ENCODE measurements at regions not wholly inside any gene's neighbourhood (a gene's known extent, or its start where the extent isn't known, plus 50 kb on each side); places are given as distances from the start of the nearest gene placed in this dataset.

DNA sequence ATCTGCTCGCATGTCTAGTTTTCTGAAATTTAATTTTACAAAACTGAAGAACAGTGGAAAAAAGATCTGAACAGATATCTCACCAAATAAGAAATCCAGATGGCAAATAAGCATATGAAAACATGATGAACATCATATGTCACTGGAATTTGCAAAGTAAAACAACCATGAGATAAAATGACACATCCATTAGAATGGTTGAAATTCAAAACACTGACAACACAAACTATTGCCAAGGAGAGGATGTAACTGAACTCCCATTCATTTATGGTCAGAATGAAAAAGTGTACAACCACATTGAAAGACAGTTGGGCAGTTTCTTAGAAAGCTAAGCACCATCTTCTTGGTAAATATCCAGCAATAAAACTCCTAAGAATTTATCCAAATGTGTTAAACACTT lies 312.7 kb upstream of the NCAM2 start:
- DNase-seq, result no peak

DNA sequence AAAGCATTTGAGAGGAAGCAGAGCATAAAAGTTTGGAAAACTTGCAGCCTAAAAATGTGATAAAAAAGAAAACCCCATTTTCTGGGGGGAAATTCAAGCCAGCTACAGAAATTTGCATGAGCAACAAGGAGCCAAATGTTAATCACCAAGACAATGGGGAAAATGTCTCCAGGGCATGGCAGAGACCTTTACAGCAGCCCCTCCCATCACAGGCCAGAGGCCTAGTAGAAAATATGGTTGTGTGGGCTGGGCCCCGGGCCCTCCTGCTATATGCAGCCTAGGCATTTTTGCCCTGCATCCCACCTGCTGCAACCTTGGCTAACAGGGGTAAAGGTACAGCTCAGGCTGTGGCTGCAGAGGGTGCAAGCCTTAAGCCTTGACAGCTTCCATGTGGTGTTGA lies 299.6 kb upstream of the NCAM2 start:
- DNase-seq, result no peak

GRCh38 chr21:20701235-20701634 lies 297.0 kb upstream of the NCAM2 start:
- DNase-seq, result no peak

- DNase-seq, result no peak
Measured at GRCh38 chr21:20703112-20703767, 295.0 kb upstream of the NCAM2 start.

- no peak for DNase-seq
Measured at GRCh38 chr21:20720623-20721022, 277.6 kb upstream of the NCAM2 start.

- no peak for DNase-seq
Measured at GRCh38 chr21:20721151-20721550, 277.1 kb upstream of the NCAM2 start.

GRCh38 chr21:20728691-20729090 lies 269.5 kb upstream of the NCAM2 start:
- DNase-seq, result no peak

DNA sequence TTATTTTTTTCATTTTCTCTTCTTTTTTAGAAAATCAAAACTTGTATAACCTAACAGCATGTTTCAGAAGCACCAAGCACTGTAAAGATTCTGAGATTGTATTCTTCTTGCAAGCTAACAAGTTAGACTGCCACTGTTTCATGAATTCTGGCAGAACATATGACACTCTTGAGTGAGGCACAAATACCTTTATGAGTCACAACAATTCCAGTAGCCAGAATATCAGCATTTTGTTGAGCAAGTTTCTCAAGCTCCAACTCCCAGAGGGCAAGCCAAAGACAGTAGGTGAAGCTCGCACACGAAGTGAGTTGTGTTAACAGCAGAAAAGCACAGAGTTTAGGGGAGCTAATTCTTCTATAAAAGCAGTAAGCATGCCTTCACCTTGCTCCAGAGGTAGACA lies 268.8 kb upstream of the NCAM2 start:
- no peak for DNase-seq

GRCh38 chr21:20730441-20730840 lies 267.8 kb upstream of the NCAM2 start:
- DNase-seq, result no peak

DNA sequence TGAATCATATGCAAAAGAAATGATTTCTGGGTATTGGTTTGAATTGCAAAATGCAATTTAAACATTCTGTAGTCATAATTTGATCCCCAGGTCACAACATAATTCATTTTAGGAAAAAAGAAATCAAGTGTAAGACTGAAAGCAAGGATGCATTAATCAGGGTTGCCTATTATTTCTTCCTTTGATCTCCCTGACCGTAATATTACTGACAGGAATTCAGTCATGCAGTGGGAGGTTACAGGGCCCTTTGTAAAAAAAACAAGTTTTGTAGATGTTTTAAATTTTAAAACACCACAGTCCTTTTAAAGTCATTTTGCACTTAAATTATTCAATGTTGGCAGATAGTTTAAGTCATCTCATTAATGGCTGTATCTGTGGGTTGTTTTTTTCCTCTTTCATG lies 263.0 kb upstream of the NCAM2 start:
- DNase-seq, result no peak

GRCh38 chr21:20737227-20737913 lies 260.8 kb upstream of the NCAM2 start:
- no peak for DNase-seq

GRCh38 chr21:20739421-20739820 lies 258.8 kb upstream of the NCAM2 start:
- no peak for DNase-seq

- no peak for DNase-seq
Measured at GRCh38 chr21:20741445-20741844, 256.8 kb upstream of the NCAM2 start.

DNA sequence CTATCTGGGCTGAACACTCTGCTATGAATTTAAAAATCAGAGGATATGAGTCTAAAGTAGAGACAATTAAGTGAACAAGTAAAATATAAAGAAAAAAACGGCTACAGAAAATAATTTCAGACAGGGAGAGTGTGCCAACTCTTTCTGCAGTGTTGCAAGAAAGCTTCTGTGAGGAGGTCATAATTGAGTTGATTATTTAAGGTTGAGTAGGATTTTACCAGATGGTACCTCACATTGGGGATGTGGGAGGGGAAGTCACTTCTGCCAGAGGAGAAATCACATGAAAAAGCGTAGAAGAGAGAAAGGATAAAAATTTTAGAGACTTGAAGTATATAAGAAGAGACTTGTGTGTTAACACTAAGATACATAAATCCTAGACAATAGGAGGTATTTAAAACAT lies 238.0 kb upstream of the NCAM2 start:
- no peak for DNase-seq

- DNase-seq, result no peak
Measured at GRCh38 chr21:20774737-20775136, 223.5 kb upstream of the NCAM2 start.

- DNase-seq, result no peak
Measured at GRCh38 chr21:20779321-20779720, 218.9 kb upstream of the NCAM2 start.

DNA sequence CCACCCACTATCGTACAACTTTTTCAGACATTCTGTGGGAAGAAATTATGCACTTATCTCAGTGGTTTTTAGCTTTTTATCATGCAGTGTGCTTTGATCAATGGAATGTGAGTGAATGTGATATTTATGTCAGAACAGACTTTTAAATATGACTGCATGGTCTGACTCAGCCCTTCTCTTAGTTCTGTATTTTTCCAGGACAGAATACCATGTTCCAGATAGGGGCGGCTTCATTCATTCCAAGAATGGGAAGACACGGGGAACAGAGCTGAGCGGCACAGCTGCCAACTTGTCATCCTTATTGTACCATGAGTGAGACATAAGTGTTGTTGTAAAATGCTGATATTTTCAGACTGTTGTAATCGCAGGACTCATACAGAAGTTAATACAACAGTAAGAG lies 214.6 kb upstream of the NCAM2 start:
- DNase-seq, result no peak

- no peak for DNase-seq
Measured at GRCh38 chr21:20789729-20790500, 208.3 kb upstream of the NCAM2 start.

GRCh38 chr21:20800106-20800505 lies 198.1 kb upstream of the NCAM2 start:
- no peak for DNase-seq

GRCh38 chr21:20802201-20802600 lies 196.0 kb upstream of the NCAM2 start:
- no peak for DNase-seq

DNA sequence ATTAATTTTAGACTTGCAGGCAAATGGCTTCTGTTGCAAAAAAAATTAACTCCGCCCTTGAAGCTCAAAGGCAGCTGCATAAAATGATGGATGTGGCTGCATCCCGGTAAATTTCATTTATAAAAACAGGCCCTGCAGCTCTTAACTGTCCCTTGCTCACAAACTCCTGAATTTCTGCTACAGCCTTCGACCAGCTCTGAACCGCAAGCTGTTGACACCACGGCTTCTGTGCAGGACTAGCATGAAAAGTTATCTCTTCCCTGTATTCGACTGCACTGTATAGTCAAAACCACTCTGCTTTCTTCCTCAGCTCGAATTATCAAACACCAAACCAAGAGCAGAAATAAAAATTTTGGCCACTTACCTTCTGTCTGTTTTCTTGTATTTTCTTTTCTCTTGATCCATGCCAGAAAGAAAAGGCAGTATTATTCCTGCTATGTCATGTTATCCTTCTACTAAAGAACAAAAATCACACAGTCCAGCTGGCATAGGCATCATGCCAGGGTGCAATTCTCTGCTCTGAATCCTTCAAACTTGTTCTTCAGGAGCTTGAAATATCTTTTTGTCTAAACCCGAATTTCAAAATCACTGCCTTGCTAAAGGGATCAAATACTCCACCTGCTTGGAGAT lies 195.5 kb upstream of the NCAM2 start:
- peak; percentile 26 for DNase-seq

GRCh38 chr21:20811702-20812101 lies 186.5 kb upstream of the NCAM2 start:
- DNase-seq, result no peak

DNA sequence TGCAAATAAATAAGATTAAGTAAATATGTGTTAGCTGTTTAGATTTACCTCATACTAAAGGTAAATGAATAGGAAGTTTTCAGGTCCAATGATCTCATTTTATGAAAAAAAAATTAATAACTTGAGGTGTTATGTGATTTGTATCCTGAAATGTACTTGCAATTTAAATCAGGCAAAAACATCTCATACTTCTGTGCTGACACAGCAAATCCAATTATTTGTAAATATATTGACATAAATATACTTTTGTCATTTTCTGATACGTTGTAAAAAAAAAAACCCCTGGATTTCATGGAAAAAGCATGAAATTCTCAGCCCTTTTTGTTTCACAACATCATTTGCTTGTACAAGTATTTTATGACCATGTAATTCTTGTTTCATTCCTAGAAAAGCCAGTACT lies 184.1 kb upstream of the NCAM2 start:
- DNase-seq, result no peak

Data from occipital lobe (tissue), 1 donor.